ENCODE measurements at regions not wholly inside any gene's neighbourhood (a gene's known extent, or its start where the extent isn't known, plus 50 kb on each side); places are given as distances from the start of the nearest gene placed in this dataset.

DNA sequence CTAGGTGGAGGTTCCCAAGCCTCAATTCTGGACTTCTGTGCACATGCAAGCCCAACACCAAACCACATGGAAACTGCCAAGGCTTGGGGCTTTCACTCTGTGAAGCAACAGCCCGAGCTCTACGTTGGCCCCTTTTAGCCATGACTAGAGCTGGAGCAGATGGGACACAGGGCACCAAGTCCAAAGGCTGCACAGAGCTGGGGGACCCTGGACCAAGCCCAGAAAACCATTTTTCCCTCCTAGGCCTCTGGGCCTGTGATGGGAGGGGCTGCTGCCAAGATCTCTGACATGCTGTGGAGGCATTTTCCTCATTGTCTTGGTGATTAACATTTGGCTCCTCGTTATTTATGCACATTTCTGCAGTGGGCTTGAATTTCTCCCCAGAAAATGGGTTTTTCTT is 258.7 kb upstream of the ACTRT1 start (continued):
- TF ChIP-seq, protein P1, sequence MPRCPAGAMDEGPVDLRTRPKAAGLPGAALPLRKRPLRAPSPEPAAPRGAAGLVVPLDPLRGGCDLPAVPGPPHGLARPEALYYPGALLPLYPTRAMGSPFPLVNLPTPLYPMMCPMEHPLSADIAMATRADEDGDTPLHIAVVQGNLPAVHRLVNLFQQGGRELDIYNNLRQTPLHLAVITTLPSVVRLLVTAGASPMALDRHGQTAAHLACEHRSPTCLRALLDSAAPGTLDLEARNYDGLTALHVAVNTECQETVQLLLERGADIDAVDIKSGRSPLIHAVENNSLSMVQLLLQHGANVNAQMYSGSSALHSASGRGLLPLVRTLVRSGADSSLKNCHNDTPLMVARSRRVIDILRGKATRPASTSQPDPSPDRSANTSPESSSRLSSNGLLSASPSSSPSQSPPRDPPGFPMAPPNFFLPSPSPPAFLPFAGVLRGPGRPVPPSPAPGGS (IDR thresholded peaks at IDR 0.05; ENCODE audit: borderline replicate concordance, insufficient read depth, low read depth, low read length, poor library complexity, severe bottlenecking) = no peak
- TF ChIP-seq EGR1 (IDR thresholded peaks at IDR 0.05; ENCODE audit: borderline replicate concordance in 1 of 2, low read depth in 2 of 2, low read length in 2 of 2) (no peak), MXI1 (IDR thresholded peaks at IDR 0.05; ENCODE audit: low read depth, low read length) (no peak), CHD2 (IDR thresholded peaks at IDR 0.05; ENCODE audit: borderline replicate concordance, low read depth, low read length) (no peak)
- TF ChIP-seq, protein P2, sequence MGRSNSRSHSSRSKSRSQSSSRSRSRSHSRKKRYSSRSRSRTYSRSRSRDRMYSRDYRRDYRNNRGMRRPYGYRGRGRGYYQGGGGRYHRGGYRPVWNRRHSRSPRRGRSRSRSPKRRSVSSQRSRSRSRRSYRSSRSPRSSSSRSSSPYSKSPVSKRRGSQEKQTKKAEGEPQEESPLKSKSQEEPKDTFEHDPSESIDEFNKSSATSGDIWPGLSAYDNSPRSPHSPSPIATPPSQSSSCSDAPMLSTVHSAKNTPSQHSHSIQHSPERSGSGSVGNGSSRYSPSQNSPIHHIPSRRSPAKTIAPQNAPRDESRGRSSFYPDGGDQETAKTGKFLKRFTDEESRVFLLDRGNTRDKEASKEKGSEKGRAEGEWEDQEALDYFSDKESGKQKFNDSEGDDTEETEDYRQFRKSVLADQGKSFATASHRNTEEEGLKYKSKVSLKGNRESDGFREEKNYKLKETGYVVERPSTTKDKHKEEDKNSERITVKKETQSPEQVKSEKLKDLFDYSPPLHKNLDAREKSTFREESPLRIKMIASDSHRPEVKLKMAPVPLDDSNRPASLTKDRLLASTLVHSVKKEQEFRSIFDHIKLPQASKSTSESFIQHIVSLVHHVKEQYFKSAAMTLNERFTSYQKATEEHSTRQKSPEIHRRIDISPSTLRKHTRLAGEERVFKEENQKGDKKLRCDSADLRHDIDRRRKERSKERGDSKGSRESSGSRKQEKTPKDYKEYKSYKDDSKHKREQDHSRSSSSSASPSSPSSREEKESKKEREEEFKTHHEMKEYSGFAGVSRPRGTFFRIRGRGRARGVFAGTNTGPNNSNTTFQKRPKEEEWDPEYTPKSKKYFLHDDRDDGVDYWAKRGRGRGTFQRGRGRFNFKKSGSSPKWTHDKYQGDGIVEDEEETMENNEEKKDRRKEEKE (IDR thresholded peaks at IDR 0.05) = no peak
- TF ChIP-seq, protein P3, sequence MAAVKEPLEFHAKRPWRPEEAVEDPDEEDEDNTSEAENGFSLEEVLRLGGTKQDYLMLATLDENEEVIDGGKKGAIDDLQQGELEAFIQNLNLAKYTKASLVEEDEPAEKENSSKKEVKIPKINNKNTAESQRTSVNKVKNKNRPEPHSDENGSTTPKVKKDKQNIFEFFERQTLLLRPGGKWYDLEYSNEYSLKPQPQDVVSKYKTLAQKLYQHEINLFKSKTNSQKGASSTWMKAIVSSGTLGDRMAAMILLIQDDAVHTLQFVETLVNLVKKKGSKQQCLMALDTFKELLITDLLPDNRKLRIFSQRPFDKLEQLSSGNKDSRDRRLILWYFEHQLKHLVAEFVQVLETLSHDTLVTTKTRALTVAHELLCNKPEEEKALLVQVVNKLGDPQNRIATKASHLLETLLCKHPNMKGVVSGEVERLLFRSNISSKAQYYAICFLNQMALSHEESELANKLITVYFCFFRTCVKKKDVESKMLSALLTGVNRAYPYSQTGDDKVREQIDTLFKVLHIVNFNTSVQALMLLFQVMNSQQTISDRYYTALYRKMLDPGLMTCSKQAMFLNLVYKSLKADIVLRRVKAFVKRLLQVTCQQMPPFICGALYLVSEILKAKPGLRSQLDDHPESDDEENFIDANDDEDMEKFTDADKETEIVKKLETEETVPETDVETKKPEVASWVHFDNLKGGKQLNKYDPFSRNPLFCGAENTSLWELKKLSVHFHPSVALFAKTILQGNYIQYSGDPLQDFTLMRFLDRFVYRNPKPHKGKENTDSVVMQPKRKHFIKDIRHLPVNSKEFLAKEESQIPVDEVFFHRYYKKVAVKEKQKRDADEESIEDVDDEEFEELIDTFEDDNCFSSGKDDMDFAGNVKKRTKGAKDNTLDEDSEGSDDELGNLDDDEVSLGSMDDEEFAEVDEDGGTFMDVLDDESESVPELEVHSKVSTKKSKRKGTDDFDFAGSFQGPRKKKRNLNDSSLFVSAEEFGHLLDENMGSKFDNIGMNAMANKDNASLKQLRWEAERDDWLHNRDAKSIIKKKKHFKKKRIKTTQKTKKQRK (IDR thresholded peaks at IDR 0.05; ENCODE audit: low read depth, low read length) = no peak
